HG02885 (cell line): ENCODE measurements at regions not wholly inside any gene's neighbourhood (a gene's known extent, or its start where the extent isn't known, plus 50 kb on each side); places are given as distances from the start of the nearest gene placed in this dataset.
"Not testable (repeated sequence)": the region's sequence is repeated elsewhere in the genome, so short reads cannot be mapped to it uniquely, and the experiment has no call there.

ENCODE experiments used
- ATAC-seq: cut with Tn5 transposase; IDR thresholded peaks from one replicate; pipeline ENCODE4 v1.9.1; 2021; ENCODE audit warnings: mild to moderate bottlenecking; ENCODE audit not compliant: unreplicated experiment, poor library complexity

DNA sequence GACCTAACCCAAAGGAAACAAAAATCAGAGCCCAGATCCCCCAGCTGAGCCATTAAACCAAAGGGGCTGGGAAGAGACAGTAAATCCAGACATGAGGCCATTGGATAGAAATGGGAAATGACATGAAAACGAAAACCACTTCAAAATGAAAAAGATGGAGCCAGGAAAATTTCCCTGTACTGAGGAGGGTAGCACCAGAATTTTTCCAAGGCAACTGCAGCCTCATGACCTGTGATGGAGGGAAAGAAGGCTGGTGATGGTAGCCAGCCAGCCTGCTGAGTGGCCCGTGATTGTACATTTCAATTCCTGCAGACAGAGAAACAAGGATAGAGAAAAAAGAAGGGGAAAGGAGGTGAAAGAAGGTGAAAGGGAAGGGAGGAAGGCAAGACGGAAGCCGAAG is 268.4 kb upstream of the PLET1 start:
- ATAC-seq: no peak

DNA sequence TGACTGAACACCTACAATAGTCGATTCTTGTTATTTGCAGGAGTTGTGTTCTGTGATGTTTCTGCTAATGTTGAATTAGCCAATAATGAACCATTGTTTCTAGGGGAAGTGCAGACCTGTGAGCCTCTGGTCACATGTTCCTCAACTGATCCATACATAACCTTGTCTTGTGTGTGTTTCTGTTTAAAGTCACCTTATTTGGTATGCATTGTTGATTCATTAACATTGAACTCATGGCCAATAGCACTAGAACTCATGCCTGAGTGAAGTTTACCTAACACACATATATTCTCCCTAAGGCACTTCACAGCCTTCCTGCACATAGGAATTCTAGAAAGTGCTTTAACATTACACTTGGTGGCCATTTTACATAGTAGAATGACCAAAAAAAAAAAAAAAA is 271.8 kb upstream of the PLET1 start:
- no peak for ATAC-seq

DNA sequence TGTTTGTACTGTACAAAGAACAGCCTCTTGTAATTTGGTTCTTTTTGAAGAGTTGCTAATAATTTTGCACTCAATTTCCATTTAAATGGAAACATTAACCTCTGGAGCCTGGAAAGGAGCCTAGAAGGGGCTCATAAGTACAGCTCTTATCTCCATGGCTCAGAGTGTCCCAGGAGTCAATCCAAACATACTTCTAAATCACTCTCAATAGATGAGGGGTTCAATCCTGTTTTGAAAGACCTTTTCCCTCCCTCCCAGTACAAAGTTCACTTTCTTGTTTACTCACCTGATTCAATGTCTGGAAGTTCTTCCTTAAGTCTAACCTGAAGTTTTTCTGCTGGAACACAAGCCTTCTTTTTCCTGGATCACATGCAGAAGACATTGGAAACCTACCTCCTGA is 273.0 kb upstream of the PLET1 start:
- ATAC-seq: no peak

DNA sequence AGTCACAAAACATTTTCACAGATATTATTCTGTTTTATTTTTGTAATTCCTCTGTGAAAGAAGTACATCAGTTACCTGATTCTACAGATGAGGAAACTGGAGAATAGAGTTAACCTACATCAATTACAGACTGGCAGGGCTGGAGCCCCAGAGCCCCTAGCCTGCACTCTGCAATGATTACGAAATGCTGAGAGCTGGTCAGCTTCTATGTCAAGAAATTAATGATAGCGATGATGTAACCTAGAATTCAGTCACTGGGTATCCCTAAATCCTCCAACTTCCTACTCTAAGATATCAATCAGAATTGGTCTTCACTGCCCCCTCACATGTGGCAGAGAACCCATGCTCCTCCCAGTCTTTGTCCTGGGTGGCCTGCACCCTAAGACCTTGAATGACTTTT is 273.5 kb upstream of the PLET1 start:
- ATAC-seq: no peak

DNA sequence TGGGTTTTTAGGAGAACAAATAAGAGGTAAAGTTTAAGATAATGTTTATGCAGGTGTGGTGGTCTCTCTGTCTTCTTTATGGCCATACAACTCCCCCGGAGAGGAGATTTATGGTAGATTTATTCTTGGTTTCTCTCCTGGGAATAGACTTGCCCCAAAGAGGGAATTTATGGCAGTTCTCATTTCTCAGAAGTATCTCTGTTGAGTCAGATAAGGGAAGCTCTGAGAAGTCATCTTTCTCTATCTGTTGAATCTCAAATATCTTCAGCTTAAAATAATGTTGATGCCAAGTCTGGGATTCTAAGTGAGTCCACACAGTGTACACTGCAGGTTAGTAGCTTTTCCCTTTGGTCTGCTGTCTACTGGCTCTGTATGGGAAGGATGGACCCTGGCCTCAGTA is 276.4 kb upstream of the PLET1 start:
- ATAC-seq: no peak

DNA sequence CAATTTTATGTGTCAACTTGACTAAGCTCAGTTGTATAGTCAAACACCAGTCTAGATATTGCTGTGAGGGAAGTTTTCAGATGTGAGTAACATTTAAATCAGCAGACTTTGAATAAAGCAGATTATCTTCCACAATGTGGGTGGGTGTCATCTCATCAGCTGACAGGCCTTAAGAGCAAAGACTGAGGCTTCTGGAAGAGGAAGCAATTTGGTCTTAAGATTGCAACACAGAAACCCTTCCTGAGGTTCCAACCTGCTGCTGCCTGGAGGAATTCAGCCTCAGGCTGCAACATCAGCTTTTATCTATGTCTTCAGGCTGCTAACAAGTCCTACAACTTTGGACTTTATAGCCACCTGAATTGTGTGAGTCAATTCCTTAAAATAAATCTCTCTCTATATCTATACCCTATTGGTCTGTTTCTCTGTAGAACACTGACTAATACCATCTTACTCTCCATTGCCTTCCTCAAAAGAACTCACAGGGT is 277.2 kb upstream of the PLET1 start:
- ATAC-seq: no peak

DNA sequence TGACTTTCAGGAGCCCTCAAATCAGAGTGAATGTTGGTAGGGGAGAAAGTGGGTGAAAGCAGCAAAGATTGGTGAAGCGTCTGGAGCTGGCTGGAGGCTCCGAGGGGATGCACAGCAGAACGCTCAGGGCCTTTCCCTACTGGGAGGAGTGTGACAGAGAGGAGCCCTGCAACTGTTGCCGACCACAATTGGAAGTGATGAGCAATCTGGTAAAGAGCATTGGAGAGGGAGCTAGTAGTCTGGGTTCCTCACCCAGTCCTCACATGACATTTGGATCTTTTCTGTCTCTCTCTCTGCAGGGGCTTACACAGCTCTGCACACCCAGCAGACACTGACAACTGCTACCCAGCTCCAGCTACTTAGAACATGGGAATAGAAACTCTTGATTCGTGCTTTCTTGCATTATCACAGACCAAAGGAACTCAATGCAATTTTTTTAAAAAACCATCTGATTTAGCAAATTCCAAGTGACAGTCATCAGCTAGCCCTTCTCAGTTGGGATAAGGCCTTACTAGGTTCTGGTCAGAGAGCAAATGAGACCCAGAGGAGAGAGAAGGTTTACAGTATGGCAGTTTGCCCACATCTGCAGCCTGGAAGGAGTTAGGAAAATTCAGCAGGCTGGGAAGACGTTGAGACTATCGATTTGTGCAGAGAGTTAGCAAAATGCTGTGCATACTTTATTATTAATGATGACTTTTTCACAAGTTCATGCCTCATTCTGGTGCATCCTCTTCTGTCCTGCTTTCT is 278.0 kb upstream of the PLET1 start:
- no peak for ATAC-seq

DNA sequence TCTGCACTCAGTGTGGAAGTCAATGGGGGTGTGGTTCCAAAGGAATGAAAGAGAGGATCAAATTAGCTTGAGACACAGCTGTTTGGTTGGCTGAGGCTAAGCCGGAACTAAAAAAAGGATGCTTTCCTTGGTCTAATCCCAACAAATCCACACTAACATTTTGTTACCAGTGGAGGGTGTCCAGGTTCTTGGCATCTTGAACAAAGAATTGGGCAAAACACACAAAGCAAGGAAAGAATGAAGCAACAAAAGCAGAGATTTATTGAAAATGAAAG is 278.6 kb upstream of the PLET1 start:
- not testable (repeated sequence) for ATAC-seq

DNA sequence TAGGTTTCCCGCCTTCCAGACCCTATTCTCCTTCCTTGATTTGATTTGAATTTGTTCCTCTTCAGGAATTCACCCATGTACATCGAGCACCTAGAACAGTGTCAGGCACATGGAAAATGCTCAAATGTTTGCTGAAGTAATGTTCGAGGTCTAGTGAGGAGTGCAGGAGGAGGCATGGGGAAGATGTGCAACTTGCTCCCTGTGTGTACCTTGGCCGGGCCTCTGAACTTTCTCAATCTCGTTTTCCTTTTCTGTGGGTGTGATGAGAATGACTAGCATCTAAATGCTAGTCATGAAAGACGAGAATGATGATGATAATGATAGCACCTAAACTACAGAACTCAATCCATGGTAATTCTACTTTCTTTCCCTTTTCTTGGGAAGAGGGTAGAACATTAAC is 279.1 kb upstream of the PLET1 start:
- ATAC-seq: no peak

DNA sequence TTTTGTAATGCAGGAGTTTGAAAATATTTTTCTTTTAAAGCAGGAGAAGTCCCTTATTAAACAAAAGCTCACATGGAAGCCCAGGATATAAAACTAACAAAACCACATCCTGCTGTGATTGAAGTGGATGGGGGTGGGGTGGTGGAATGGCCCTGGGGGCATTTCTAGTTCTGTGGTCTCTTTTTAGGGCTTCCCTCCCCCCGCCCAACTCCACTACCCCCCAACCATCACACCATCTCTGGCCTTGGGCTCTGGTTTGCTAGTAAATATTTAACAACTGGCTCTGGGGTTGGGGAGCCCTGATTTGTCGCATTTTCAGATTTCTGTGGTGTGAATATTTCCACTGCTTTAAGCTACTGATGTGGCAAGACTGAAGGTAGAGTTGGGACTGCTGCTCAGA is 279.6 kb upstream of the PLET1 start:
- ATAC-seq: no peak

DNA sequence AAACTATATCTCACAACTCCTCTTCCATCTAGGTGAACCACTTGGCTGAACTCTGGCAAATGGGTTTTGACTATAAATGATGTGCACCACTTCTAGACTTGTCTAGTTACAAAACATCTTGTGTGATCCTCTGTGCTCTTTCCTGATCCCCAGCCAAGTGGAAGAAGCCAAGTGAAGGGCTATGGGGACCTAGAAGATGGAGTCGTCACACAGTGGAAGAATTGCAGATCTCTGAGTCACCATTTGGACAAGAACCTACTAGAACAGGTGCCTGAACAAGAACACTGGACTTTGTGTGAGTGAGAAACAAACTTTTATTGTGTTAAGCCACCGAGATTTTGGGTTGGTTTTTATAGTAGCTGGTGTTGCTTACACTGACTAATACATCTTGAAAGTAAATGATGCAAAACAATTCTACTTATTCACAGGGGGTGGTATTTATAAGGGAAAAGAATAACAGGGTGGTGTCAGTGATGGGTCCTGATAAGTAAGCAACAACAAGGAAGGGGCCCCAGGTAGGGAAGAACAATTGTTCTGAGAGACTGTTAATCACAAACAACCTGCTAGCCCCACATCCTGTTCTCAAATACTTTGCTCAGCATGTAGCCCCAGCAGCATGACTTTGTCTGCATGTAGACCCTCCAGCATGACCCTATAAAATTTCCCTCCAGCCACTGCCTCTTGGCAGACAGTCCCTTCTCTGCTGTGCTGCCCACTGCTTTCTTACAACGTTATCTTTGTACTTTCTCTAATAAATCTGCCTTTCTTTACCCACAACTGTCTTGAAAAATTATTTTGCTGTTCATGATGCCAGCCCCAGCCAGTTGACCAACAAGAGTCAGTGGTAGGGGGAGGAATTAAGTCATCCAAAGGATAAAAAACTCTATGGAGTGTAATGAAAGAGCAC is 280.7 kb upstream of the PLET1 start:
- ATAC-seq: no peak

DNA sequence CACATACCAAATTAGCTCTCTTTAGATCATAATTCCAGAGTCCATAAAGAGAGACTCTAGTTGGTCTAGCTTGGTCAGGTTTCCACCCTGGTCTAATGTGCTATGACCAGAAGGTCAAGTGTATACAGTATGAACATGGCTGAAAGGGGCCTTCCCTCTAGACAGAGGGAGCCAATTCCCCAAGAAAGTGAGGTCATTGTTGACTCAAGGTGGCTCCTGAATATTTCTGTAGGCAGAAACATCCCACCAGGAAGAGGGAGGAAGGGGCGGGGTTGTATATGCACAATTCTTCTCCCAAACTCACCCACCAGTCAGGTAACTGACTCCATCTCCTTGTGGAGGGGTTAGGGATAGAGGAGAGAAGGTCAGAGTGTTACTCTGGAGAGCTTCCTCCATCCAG is 281.8 kb upstream of the PLET1 start:
- no peak for ATAC-seq

DNA sequence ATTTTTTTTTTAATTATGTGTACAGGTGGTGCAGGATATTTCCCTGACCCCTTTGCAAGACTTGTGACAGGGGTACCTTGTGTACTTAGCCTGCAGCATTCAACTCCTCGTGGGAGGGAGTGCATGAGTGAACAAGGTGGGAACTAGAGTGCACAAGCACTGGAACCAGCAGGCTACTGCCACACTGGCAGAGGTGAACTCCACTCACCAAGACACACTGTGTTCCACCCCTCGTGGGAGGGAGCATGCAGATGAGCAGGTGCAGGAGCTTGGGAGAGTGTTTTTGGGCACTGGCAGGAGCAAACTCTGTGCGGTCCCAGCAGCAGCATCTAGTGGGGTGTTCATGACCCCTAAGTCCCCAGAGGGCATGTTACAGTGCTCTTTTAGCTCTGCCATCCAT is 282.7 kb upstream of the PLET1 start:
- ATAC-seq: no peak

DNA sequence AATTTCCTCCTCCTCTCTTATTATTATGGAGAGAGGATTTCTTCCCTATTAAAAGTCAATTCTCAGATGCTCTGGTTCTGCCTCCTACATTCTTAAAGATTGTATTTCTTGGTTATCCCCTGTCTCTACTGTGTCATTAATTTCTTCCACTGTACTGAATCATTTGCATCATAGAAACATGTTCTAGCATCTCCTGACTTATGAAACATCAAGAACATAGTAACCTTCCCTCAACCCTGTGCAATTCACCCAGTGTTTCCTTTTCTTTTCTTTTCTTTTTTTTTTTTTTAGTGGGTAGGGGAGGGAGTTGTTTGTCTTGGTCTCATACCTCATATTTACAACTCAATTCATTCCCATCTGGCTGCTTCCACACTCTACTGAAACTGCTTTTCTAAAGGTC is 288.0 kb upstream of the PLET1 start:
- ATAC-seq: no peak

DNA sequence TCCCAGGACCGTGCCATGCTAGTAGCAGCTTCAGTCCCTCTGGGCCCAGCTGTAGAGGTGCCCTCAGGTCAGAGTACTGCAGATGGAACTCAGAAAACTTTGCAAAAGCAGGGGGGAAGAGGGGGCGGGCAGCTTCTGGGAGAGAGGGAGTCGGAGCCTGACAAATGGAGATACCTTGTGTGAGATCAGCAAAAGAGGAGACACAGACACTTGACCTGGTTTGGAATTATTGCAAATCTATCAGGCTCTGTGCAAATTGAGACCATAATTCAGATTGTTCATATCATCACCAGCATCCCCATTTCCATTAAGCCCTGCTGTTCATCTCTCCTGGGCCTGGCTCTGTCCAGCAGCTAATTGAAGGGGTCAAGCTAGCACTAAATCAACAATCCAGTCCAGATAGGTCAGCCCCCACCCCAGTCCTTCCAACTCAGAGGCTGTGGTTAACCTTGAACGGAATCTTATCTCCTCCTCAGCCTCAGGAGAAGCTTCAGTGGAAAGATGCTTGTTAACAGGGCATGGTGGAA is 292.6 kb upstream of the PLET1 start:
- ATAC-seq: no peak

DNA sequence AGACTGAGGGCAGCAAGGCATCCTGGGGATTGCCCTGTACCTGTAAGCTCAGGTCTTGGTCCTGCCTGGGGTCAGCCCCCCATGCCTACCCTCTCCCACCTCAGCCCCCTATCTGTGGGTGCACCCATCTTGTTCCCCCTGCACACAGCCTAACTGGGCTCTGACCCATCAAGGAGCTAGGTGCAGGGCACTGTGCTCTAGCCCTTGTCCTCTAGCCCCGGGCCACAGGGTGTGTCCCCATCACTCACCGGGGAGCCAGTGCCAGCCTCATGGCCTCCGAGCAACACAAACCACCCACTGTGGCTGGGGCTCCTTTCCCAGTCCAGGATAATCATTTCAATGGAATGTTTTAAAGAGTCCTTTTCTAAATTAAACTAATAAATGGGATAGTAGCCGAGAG is 293.9 kb upstream of the PLET1 start:
- ATAC-seq: no peak

DNA sequence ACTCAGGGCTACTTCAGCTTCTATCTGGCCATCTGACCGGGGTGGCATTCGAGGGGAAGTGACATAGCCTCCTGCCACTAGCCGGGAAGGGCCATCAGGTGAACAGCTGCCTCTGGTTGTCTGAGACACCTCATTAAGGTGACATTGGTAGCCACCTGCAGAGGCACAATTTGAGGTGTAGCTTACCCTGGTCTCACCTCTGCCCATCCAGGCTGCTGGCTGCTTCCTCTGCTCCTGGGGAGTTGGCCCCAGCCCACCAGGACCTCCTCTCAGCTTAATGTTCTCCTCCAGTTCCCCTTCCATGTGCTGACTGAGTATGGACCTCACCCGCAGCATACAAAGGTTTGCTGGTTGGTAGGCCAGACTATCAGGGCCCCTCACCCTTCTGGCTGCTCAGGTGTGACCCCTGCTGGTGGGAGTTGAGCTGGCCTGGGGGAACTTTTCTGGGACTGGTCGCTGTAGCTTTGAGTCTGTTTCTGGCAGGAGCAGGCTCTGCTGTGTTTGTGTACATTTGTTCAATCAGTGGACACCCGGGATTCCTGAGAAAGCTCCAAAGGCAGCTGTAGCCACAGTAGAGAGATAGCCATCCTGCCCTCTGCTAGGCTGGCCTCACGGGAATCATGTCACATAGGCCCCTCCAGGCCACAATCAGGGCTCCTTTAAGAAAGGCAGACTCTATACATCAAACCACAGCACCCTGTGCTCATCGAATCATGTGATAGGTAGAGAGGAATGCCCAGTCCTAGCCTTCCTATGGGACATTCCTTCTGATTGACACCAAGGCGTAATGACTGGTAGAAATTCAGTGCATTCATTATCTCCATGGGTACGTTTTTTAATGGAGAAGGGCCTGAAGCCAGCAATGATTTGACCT is 295.1 kb upstream of the PLET1 start:
- ATAC-seq: peak; percentile 53

DNA sequence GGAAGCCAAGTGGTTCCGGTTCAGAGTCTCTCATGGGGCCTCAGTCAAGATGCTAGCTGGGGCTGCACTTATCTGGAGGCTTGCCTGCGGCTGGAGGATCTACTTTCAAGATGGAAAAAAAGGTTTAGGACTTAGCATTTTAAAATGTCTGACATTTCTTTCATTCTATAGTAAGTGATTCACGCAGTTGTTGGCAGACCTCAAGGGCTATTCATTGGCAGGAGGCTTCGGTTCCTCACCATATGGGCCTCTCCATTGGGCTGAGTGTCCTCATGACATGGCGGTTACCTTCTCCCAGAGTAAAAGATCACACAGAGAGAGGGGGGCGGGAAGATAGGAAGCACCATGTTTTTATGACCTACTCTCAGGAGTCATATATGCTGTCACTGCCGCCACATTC is 298.0 kb upstream of the PLET1 start:
- ATAC-seq: no peak

DNA sequence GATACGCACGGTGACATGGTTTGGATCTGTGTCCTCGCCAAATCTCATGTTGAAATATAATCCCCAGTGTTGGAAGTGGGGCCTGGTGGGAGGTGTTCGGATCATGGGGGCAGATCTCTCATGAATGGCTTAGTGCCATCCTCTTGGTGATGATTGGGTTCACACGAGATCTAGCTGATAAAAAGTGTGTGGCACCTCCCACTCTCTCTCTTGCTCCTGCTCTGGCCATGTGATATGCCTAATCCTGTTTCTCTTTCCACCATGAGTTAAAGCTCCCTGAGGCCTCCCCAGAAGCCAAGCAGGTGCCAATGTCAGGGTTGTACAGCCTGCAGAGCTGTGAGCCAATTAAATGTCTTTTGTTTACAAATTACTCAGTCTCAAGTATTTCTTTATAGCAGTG is 303.1 kb upstream of the PLET1 start:
- no peak for ATAC-seq

DNA sequence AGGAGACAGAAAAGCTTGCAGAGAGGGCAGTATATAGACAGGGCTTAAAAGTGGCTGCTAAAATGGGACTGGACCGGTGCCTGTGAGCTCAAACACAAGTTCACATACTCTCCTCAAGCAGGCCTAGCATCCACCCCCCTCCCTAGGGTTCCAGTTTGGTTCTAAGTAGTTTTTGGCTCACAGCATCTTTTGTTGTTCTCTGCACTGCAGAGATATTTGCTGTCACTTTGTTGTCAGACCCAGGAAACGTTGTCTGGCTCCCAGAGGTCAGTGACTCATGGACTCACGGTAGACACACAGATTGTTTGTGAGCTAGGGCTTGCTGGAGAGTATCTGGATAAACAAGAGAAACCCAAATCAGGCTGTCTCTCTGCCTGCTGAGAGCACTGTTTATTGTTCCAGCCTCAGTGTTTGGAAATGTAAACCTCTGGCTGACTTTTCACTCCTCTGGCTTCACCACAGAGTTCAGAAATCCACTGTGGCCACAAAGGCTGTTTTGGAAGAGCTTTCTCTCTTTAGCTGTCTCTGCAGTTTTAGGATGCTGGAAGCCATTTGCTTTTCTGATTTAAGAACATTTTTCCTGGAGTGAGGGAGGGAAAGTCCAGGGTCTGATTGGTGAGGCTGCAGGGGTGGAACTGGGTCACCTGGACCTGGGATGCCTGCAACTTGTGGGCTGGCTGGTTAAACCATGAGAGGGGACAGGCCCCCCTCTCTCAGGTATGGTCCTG is 303.7 kb upstream of the PLET1 start:
- no peak for ATAC-seq
